HepG2 (cell line): ENCODE measurements at regions not wholly inside any gene's neighbourhood (a gene's known extent, or its start where the extent isn't known, plus 50 kb on each side); places are given as distances from the start of the nearest gene placed in this dataset.

ENCODE experiments used
- CTCF ChIP-seq: sonication (generic); formaldehyde crosslinking; IDR thresholded peaks from 2 replicates; pipeline ENCODE4 v1.5.0; 2020; ENCODE audit warnings: mild to moderate bottlenecking, missing genetic modification reagents, moderate library complexity
- MAX ChIP-seq: IDR thresholded peaks from 2 replicates; pipeline ENCODE4 v1.6.1; 2012; ENCODE audit warnings: inconsistent platforms
- TAF1 ChIP-seq: sonication (generic); formaldehyde crosslinking; IDR thresholded peaks from 2 replicates; pipeline ENCODE4 v1.4.0; 2020; ENCODE audit warnings: missing genetic modification reagents
- ZSCAN31 ChIP-seq: sonication (generic); formaldehyde crosslinking; IDR thresholded peaks from 2 replicates; pipeline ENCODE4 v1.5.0; 2020; ENCODE audit warnings: low read depth, mild to moderate bottlenecking, missing genetic modification reagents

- TF ChIP-seq ZSCAN31, result no peak
- TF ChIP-seq TAF1 (CRISPR knock-in tag), result no peak
- TF ChIP-seq CTCF, result no peak
- no peak for TF ChIP-seq MAX
These were observed 78.2 kb upstream of the MIR17HG start for GRCh38 chr13:91269237-91269636.
